HepG2 (cell line): ENCODE measurements at regions not wholly inside any gene's neighbourhood (a gene's known extent, or its start where the extent isn't known, plus 50 kb on each side); places are given as distances from the start of the nearest gene placed in this dataset.
A peak's percentile ranks its signal among the peaks of the same experiment; 100 is the strongest.

Experiments
- ATAC-seq: fragments of 200-7000 bp; cut with Tn5 transposase; 3 replicates; pipeline ENCODE4 v1.9.1; 2020; ENCODE audit warnings: mild to moderate bottlenecking, moderate library complexity
- BruUV-seq: library from RNA; stranded (reverse); fragments of 400-500 nt; replicated peaks from 2 replicates; lab custom pipeline; 2021; lab: Mats Ljungman, UMichigan
- CTCF ChIA-PET: fragments of 300-600 bp; formaldehyde crosslinking; extraction: SDS; loops from one replicate; lab custom pipeline; 2021; ENCODE audit warnings: low total read pairs, inconsistent platforms, low intra/inter-chr PET ratio; lab: Yijun Ruan, JAX
- POLR2A ChIA-PET: fragments of 350-600 bp; sonication (Branson Sonifier 250); formaldehyde crosslinking; loops from one replicate; lab custom pipeline; 2020; ENCODE audit warnings: antibody characterized with exemption, inconsistent platforms; lab: Yijun Ruan, JAX
- DNase-seq: peaks from one replicate; pipeline ENCODE4 v3.0.0-alpha.2; 2015; ENCODE audit warnings: low spot score
- FAIRE-seq: peaks from 3 replicates; lab custom pipeline; 2011; peaks lifted over from hg19 to GRCh38; lab: Jason Lieb, UNC
- H2AFZ ChIP-seq: one replicate; pipeline ENCODE4 v1.6.1; 2011; ENCODE audit warnings: low read length, inconsistent platforms
- H3K27ac ChIP-seq: fragments of 300-600 bp; 3 replicates; pipeline ENCODE4 v1.8.0; 2011; ENCODE audit warnings: mixed run types, mild to moderate bottlenecking, mixed read lengths, low read length, inconsistent platforms; ENCODE audit not compliant: insufficient read depth; ENCODE audit errors: extremely low read length
- H3K27me3 ChIP-seq, 2 experiments: fragments of 200-600 bp in 1 of 2; 2 replicates in 1 of 2; 3 replicates in 1 of 2; pipeline versions ENCODE4 v1.6.0 to v1.8.0; 2011; ENCODE audit warnings: low read length in 2 of 2, mild to moderate bottlenecking in 2 of 2, moderate library complexity in 2 of 2, inconsistent platforms in 1 of 2; ENCODE audit not compliant: insufficient read depth in 2 of 2, control insufficient read depth in 1 of 2
- H3K36me3 ChIP-seq, 2 experiments: fragments of 200-600 bp in 1 of 2; replicated peaks in 1 of 2; 2 replicates in 1 of 2; 3 replicates in 1 of 2; pipeline versions ENCODE4 v1.5.1 to v1.8.0; 2011; ENCODE audit warnings: low read length in 2 of 2, inconsistent platforms in 1 of 2; ENCODE audit not compliant: insufficient read depth in 2 of 2, control insufficient read depth in 1 of 2
- H3K4me1 ChIP-seq: 2 replicates; pipeline ENCODE4 v1.5.1; 2012; ENCODE audit warnings: low read length, inconsistent platforms; ENCODE audit not compliant: insufficient read depth
- H3K4me2 ChIP-seq: 2 replicates; pipeline ENCODE4 v1.6.0; 2011; ENCODE audit warnings: low read depth, low read length, inconsistent platforms
- H3K4me3 ChIP-seq, 3 experiments: fragments of 200-600 bp in 1 of 3; sonication (generic), shearing (Covaris generic) in 1 of 3; replicated peaks in 1 of 3; 2 replicates each; pipeline ENCODE4 v1.5.1; 2011 to 2016; ENCODE audit warnings: low read length in 3 of 3, inconsistent platforms in 2 of 3, low read depth in 2 of 3, mild to moderate bottlenecking in 2 of 3, control low read depth in 1 of 3, mixed read lengths in 1 of 3; ENCODE audit not compliant: insufficient read depth in 1 of 3
- H3K79me2 ChIP-seq: one replicate; pipeline ENCODE4 v1.6.1; 2011; ENCODE audit warnings: low read length, inconsistent platforms; ENCODE audit not compliant: insufficient read depth
- H3K9ac ChIP-seq: 2 replicates; pipeline ENCODE4 v1.6.0; 2011; ENCODE audit warnings: mild to moderate bottlenecking, low read depth, low read length, inconsistent platforms; ENCODE audit not compliant: insufficient read depth
- H3K9me3 ChIP-seq: 2 replicates; pipeline ENCODE4 v1.5.1; 2012; ENCODE audit warnings: mild to moderate bottlenecking, low read length
- H4K20me1 ChIP-seq: 2 replicates; pipeline ENCODE4 v1.6.0; 2011; ENCODE audit warnings: inconsistent platforms, mild to moderate bottlenecking, low read length, moderate library complexity; ENCODE audit not compliant: insufficient read depth
- ATF7-NPFF ChIP-seq: sonication (generic); formaldehyde crosslinking; IDR thresholded peaks from 2 replicates; pipeline ENCODE4 v1.8.1; 2023; ENCODE audit warnings: mild to moderate bottlenecking, low read depth, missing genetic modification reagents, moderate library complexity
- HNRNPH1 ChIP-seq: fragments of 200-400 bp; formaldehyde crosslinking; optimal IDR thresholded peaks from 2 replicates; pipeline ENCODE3; 2017; ENCODE audit warnings: mild to moderate bottlenecking, low read depth, low read length
- IKZF1 ChIP-seq: fragments of 450-650 bp; IDR thresholded peaks from 2 replicates; pipeline ENCODE4 v1.7.1; 2016
- MAF1 ChIP-seq: sonication (generic); formaldehyde crosslinking; IDR thresholded peaks from 2 replicates; pipeline ENCODE4 v1.5.0; 2020; ENCODE audit warnings: missing genetic modification reagents, borderline replicate concordance
- PHF20 ChIP-seq: sonication (generic); formaldehyde crosslinking; IDR thresholded peaks from 2 replicates; pipeline ENCODE4 v1.5.0; 2020; ENCODE audit warnings: mild to moderate bottlenecking, missing genetic modification reagents
- SMARCC2 ChIP-seq: fragments of 450-650 bp; IDR thresholded peaks from 2 replicates; pipeline ENCODE4 v1.6.1; 2017; ENCODE audit warnings: antibody characterized with exemption, mild to moderate bottlenecking
- SUZ12 ChIP-seq: fragments of 150-350 bp; IDR thresholded peaks from 2 replicates; pipeline ENCODE4 v1.6.1; 2014; ENCODE audit warnings: low read depth, low read length
- TBX3 ChIP-seq: fragments of 450-650 bp; IDR thresholded peaks from 2 replicates; pipeline ENCODE4 v1.6.1; 2017; ENCODE audit warnings: antibody characterized with exemption, mild to moderate bottlenecking, inconsistent platforms, borderline replicate concordance
- XRCC5 ChIP-seq: fragments of 200-400 bp; formaldehyde crosslinking; optimal IDR thresholded peaks from 2 replicates; pipeline ENCODE3; 2017; ENCODE audit warnings: mild to moderate bottlenecking, low read length
- ZMYM3 ChIP-seq: sonication (generic); formaldehyde crosslinking; IDR thresholded peaks from 2 replicates; pipeline ENCODE4 v1.5.1; 2020; ENCODE audit warnings: mild to moderate bottlenecking, missing genetic modification reagents
- ZNF251 ChIP-seq: sonication (generic); formaldehyde crosslinking; IDR thresholded peaks from 2 replicates; pipeline ENCODE4 v1.9.0; 2021; ENCODE audit warnings: mild to moderate bottlenecking, missing genetic modification reagents
- ZNF274 ChIP-seq: sonication (generic); formaldehyde crosslinking; IDR thresholded peaks from 2 replicates; pipeline ENCODE4 v1.5.1; 2020; ENCODE audit warnings: mild to moderate bottlenecking, missing genetic modification reagents
- ZNF326 ChIP-seq: sonication (generic); formaldehyde crosslinking; IDR thresholded peaks from 2 replicates; pipeline ENCODE4 v1.4.0; 2020; ENCODE audit warnings: missing genetic modification reagents, borderline replicate concordance
- ZNF34 ChIP-seq: sonication (generic); formaldehyde crosslinking; IDR thresholded peaks from 2 replicates; pipeline ENCODE4 v1.4.0; 2020; ENCODE audit warnings: mild to moderate bottlenecking, missing genetic modification reagents, borderline replicate concordance
- ZNF430 ChIP-seq: sonication (generic); formaldehyde crosslinking; IDR thresholded peaks from 2 replicates; pipeline ENCODE4 v1.9.0; 2021; ENCODE audit warnings: mild to moderate bottlenecking, missing genetic modification reagents
- ZNF569 ChIP-seq: sonication (generic); formaldehyde crosslinking; IDR thresholded peaks from 2 replicates; pipeline ENCODE4 v1.5.0; 2020; ENCODE audit warnings: mild to moderate bottlenecking, missing genetic modification reagents, moderate library complexity, borderline replicate concordance
- WGBS: methylation state at CpG from one replicate; pipeline ENCODE4 v1.1.6; 2017; ENCODE audit warnings: low lambda C conversion rate; 5-methylcytosine and 5-hydroxymethylcytosine counted together
- in situ Hi-C: cut with HindIII; loops from 2 replicates; pipeline ENCODE4 v1.10.0; 2017; ENCODE audit warnings: low pct_unique_long_range_greater_than_20kb; ENCODE audit not compliant: extremely low pct_ligation_motif_present
- intact Hi-C: fragments of 100-400 bp; cut with micrococcal nuclease; formaldehyde crosslinking; loops from one replicate; pipeline ENCODE4 v1.10.0; 2022; ENCODE audit not compliant: unreplicated experiment
- TF ChIP-seq, protein P1 (sequence below): sonication (generic); formaldehyde crosslinking; conservative IDR thresholded peaks from 2 replicates; pipeline ENCODE4 v1.5.0; 2020; ENCODE audit warnings: missing genetic modification reagents
- TF ChIP-seq, protein P2 (sequence below): sonication (generic); formaldehyde crosslinking; IDR thresholded peaks from 2 replicates; pipeline ENCODE4 v1.8.1; 2022; ENCODE audit warnings: low read depth, mild to moderate bottlenecking, missing genetic modification reagents

DNA sequence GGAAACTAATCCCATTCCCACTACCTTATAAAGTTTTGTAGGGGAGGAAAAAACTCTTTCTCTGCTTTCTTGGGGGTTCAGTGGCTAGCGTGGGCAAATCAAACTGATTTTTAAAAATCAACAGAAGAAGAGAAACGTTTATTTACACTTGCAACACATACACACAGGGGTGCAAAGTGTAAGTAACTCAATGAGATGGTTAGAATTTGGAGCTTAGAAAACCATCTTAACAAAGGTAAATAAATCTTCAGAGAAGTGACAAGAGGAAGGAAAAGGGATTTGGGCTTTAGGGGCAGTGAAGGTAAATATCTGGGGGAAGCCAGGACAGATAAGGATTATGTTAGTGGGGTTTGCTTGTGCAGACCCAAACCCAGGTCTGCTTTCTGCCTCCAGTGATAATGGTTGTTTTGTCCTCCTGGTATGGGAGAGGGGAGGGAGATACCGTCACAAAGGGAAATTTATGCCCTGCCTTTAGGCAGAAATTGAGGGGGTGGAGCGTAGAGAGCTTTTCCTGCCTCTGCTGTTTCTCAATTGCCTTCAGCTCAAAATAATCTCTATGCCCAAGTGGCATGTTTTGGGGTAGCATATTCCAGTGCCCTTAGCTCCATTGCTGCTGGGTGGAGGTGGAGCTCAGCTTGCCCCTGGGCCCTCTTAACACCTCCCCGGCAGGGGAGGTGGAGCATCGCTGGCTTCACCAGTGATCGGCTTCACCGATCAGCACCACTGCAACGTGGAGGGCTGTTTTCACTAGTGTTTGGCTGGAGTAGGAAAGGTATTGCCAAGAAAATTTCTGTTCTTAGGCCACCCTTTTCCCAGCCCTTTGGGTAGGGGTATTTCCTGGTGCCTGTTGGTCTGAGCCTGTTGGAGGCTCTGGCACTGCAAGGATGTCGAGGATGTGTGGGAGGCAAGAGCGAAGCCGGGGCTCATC is 92.2 kb downstream of the TEX51 start:
- peak overlapping the region; percentile 2 to 60 (median 33) for H3K4me3 ChIP-seq
- H3K27me3 ChIP-seq = no peaks in the 10 kb centered on the region
- no peaks in the 10 kb centered on the region for H4K20me1 ChIP-seq
- H3K4me2 ChIP-seq = peak overlapping the region; percentile 81
- TSS peak; percentile 87 for BruUV-seq
- no peaks in the 10 kb centered on the region for H3K79me2 ChIP-seq
- intact Hi-C loops = no loop called here
- no peaks in the 10 kb centered on the region for H3K9me3 ChIP-seq
- peak overlapping the region; percentile 22 for H2AFZ ChIP-seq
- peak; percentile 84 for ATAC-seq
- ChIA-PET CTCF (interaction anchor here (1.2 kb wide), 1 partner anchor 19 kb away, joined by 3 read pairs; no protein-coding TSS in a partner anchor), POLR2A (interaction anchor here (1.0 to 2.5 kb wide), 5 partner anchors 9 to 21 kb away, joined by 3 to 16 read pairs (median 5); no protein-coding TSS in a partner anchor)
- peaks cover 97% of the 10 kb centered on the region for H3K4me1 ChIP-seq
- H3K27ac ChIP-seq = peak overlapping the region; percentile 84
- peak; percentile 74 for FAIRE-seq
- WGBS = 6% methylated on average over 10 of the region's 12 CpGs
- in situ Hi-C loops = no loop called here
- H3K9ac ChIP-seq = peak overlapping the region; percentile 60
- peak; percentile 74 for DNase-seq
- H3K36me3 ChIP-seq = no peaks in the 10 kb centered on the region
- no peak; the same call in 1 of the 2 replicates for TF ChIP-seq TBX3
- no peak for TF ChIP-seq ZNF569 (CRISPR knock-in tag)
- no peak for TF ChIP-seq ATF7-NPFF (CRISPR knock-in tag)
- no peak for TF ChIP-seq PHF20 (CRISPR knock-in tag)
- no peak for TF ChIP-seq ZNF430 (CRISPR knock-in tag)
- no peak for TF ChIP-seq ZMYM3 (CRISPR knock-in tag)
- TF ChIP-seq, protein P1, sequence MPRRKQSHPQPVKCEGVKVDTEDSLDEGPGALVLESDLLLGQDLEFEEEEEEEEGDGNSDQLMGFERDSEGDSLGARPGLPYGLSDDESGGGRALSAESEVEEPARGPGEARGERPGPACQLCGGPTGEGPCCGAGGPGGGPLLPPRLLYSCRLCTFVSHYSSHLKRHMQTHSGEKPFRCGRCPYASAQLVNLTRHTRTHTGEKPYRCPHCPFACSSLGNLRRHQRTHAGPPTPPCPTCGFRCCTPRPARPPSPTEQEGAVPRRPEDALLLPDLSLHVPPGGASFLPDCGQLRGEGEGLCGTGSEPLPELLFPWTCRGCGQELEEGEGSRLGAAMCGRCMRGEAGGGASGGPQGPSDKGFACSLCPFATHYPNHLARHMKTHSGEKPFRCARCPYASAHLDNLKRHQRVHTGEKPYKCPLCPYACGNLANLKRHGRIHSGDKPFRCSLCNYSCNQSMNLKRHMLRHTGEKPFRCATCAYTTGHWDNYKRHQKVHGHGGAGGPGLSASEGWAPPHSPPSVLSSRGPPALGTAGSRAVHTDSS (CRISPR knock-in tag) = no peak
- TF ChIP-seq ZNF326 = no peak
- TF ChIP-seq ZNF251 = no peak
- no peak for TF ChIP-seq IKZF1
- no peak for TF ChIP-seq HNRNPH1
- no peak for TF ChIP-seq SUZ12
- TF ChIP-seq SMARCC2 = no peak
- peak; percentile 55 for TF ChIP-seq XRCC5
- TF ChIP-seq, protein P2, sequence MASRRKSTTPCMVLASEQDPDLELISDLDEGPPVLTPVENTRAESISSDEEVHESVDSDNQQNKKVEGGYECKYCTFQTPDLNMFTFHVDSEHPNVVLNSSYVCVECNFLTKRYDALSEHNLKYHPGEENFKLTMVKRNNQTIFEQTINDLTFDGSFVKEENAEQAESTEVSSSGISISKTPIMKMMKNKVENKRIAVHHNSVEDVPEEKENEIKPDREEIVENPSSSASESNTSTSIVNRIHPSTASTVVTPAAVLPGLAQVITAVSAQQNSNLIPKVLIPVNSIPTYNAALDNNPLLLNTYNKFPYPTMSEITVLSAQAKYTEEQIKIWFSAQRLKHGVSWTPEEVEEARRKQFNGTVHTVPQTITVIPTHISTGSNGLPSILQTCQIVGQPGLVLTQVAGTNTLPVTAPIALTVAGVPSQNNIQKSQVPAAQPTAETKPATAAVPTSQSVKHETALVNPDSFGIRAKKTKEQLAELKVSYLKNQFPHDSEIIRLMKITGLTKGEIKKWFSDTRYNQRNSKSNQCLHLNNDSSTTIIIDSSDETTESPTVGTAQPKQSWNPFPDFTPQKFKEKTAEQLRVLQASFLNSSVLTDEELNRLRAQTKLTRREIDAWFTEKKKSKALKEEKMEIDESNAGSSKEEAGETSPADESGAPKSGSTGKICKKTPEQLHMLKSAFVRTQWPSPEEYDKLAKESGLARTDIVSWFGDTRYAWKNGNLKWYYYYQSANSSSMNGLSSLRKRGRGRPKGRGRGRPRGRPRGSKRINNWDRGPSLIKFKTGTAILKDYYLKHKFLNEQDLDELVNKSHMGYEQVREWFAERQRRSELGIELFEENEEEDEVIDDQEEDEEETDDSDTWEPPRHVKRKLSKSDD = no peak
- TF ChIP-seq ZNF34 (CRISPR knock-in tag) = no peak; the same call in 1 of the 2 replicates
- TF ChIP-seq ZNF274 (CRISPR knock-in tag) = no peak
- no peak for TF ChIP-seq MAF1 (CRISPR knock-in tag)
